ENCODE measurements at regions not wholly inside any gene's neighbourhood (a gene's known extent, or its start where the extent isn't known, plus 50 kb on each side); places are given as distances from the start of the nearest gene placed in this dataset.
"Not testable (repeated sequence)": the region's sequence is repeated elsewhere in the genome, so short reads cannot be mapped to it uniquely, and the experiment has no call there.

DNA sequence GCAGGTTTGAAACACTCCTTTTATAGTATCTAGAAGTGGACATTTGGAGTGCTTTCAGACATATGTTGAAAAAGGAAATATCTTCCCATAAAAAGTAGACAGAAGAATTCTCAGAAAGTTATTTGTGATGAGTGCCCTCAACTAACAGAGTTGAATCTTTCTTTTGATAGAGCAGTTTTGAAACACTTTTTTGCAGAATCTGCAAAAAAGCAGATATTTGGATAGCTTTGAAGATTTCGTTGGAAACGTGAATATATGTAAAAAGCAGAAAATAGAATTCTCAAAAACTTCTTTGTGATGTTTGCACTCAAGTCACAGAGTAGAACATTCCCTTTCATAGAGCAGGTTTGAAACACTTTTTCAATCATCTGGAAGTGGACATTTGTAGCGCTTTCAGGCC, 676.4 kb upstream of the ZNF337 start:
- not testable (repeated sequence) for H3K36me3 ChIP-seq; H3K27ac ChIP-seq; H3K27me3 ChIP-seq; H3K4me3 ChIP-seq (ENCODE audit: low read depth in 1 of 2, low read length in 1 of 2); H3K4me1 ChIP-seq (ENCODE audit: control insufficient read depth in 1 of 2, insufficient read depth in 1 of 2, low read depth in 1 of 2, low read length in 1 of 2); H3K9me3 ChIP-seq

DNA sequence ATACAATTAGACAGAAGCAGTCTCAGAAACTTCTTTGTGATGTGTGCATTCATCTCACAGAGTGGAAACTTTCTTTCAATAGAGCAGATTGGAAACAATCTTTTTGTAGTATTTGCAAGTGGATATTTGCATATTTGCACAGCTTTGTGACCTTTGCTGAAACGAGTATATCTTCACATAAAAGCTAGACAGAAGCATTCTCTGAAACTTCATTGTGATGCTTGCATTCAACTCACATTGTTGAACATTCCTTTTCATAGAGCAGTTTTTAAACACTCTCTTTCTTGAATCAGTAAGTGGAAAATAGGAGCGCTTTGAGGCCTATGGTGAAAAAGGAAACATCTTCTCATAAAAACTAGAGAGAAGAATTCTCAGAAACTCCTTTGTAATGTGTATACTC, 657.9 kb upstream of the ZNF337 start:
- Histone ChIP-seq H3K27me3 (no peaks in the 10 kb centered on the region), H3K4me3 (ENCODE audit: low read depth in 1 of 2, low read length in 1 of 2) (no peak overlapping the region), H3K27ac (no peak overlapping the region), H3K4me1 (ENCODE audit: control insufficient read depth in 1 of 2, insufficient read depth in 1 of 2, low read depth in 1 of 2, low read length in 1 of 2) (no peaks in the 10 kb centered on the region), H3K36me3 (no peaks in the 10 kb centered on the region), H3K9me3 (no peaks in the 10 kb centered on the region)
- TF ChIP-seq, protein P1, sequence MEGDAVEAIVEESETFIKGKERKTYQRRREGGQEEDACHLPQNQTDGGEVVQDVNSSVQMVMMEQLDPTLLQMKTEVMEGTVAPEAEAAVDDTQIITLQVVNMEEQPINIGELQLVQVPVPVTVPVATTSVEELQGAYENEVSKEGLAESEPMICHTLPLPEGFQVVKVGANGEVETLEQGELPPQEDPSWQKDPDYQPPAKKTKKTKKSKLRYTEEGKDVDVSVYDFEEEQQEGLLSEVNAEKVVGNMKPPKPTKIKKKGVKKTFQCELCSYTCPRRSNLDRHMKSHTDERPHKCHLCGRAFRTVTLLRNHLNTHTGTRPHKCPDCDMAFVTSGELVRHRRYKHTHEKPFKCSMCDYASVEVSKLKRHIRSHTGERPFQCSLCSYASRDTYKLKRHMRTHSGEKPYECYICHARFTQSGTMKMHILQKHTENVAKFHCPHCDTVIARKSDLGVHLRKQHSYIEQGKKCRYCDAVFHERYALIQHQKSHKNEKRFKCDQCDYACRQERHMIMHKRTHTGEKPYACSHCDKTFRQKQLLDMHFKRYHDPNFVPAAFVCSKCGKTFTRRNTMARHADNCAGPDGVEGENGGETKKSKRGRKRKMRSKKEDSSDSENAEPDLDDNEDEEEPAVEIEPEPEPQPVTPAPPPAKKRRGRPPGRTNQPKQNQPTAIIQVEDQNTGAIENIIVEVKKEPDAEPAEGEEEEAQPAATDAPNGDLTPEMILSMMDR (IDR thresholded peaks at IDR 0.05): no peak

DNA sequence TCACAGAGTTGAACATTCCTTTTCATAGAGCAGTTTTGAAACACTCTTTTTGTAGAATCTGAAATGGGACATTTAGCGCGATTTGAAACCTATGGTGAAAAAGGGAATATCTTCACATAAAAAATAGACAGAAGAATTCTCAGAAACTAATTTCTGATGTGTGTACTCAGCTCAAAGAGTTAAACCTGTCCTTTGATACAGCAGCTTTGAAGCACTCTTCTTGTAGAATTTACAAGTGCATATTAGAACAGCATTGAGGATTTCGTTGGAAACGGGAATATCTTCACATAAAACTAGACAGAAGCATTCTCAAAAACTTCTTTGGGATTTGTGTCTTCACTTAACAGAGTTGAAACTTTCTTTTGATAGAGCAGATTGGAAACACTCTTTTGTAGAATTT, 650.7 kb upstream of the ZNF337 start:
- no peaks in the 10 kb centered on the region for H3K36me3 ChIP-seq
- TF ChIP-seq, protein P1 (IDR thresholded peaks at IDR 0.05): no peak
- no peaks in the 10 kb centered on the region for H3K27me3 ChIP-seq
- no peak overlapping the region for H3K27ac ChIP-seq
- H3K4me1 ChIP-seq (ENCODE audit: control insufficient read depth in 1 of 2, insufficient read depth in 1 of 2, low read depth in 1 of 2, low read length in 1 of 2): no peaks in the 10 kb centered on the region
- no peak overlapping the region for H3K4me3 ChIP-seq (ENCODE audit: low read depth in 1 of 2, low read length in 1 of 2)
- H3K9me3 ChIP-seq: no peaks in the 10 kb centered on the region

DNA sequence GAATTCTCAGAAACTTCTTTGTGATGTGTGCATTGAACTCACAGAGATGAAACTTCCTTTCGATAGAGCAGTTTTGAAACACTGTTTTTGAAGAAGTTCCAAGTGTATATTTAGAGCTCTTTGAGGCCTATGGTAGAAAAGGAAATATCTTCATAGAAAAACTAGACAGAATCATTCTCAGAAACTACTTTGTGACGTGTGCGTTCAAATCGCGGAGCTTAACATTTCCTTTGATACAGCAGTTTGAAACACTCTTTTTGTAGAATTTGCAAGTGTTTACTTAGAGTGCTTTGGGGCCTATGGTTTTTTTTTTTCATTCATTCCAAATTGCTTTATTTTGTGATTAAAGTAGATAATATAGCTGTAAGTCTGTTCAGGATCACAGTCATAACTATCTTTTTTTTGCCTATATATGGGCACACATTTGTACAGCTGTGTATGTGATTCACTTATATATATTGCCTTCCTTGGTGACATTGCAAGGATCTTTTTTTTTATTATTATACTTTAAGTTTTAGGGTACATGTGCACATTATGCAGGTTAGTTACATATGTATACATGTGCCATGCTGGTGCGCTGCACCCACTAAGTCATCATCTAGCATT, 643.9 kb upstream of the ZNF337 start:
- H3K4me1 ChIP-seq (ENCODE audit: control insufficient read depth in 1 of 2, insufficient read depth in 1 of 2, low read depth in 1 of 2, low read length in 1 of 2); H3K4me3 ChIP-seq (ENCODE audit: low read depth in 1 of 2, low read length in 1 of 2); H3K9me3 ChIP-seq; H3K27me3 ChIP-seq; H3K36me3 ChIP-seq; H3K27ac ChIP-seq: not testable (repeated sequence)

DNA sequence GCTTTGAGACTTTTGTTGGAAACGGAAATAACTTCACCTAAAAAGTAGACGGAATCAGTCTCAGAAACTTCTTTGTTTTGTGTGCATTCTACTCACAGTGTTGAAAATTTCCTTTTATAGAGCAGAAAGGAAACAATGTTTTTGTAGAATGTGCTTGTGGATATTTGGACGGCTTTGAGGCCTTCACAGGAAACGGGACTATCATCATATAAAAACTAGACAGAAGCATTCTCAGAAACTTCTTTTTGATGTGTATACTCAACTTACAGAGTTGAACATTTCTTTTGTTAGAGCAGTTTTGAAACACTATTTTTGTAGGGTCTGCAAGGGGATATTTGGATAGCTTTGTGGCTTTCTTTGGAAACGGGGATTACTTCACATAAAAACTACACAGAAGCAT, 627.5 kb upstream of the ZNF337 start:
- H3K36me3 ChIP-seq: no peaks in the 10 kb centered on the region
- TF ChIP-seq, protein P1 (IDR thresholded peaks at IDR 0.05): no peak
- H3K27me3 ChIP-seq: no peaks in the 10 kb centered on the region
- H3K4me3 ChIP-seq (ENCODE audit: low read depth in 1 of 2, low read length in 1 of 2): no peak overlapping the region
- H3K9me3 ChIP-seq: no peaks in the 10 kb centered on the region
- H3K4me1 ChIP-seq (ENCODE audit: control insufficient read depth in 1 of 2, insufficient read depth in 1 of 2, low read depth in 1 of 2, low read length in 1 of 2): no peaks in the 10 kb centered on the region
- no peak overlapping the region for H3K27ac ChIP-seq

DNA sequence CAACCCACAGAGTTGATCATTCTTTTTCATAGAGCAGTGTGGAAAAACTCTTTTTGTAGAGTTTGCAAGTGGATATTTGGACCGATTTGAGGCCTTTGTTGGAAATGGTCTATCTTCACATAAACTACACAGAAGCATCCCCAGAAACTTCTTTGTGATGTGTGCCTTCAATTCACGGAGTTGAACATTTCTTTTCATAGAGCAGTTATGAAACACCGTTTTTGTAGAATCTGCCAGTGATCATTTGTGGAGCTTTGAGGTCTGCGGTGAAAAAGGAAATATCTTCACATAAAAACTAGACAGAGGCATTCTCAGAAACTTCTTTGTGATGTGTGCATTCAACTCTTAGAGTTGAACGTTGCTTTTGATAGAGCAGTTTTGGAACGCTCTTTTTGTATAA, 618.4 kb upstream of the ZNF337 start:
- TF ChIP-seq, protein P1 (IDR thresholded peaks at IDR 0.05): no peak
- no peak overlapping the region for H3K4me3 ChIP-seq (ENCODE audit: low read depth in 1 of 2, low read length in 1 of 2)
- no peaks in the 10 kb centered on the region for H3K36me3 ChIP-seq
- no peaks in the 10 kb centered on the region for H3K4me1 ChIP-seq (ENCODE audit: control insufficient read depth in 1 of 2, insufficient read depth in 1 of 2, low read depth in 1 of 2, low read length in 1 of 2)
- no peak overlapping the region for H3K27ac ChIP-seq
- H3K27me3 ChIP-seq: no peaks in the 10 kb centered on the region
- no peaks in the 10 kb centered on the region for H3K9me3 ChIP-seq

DNA sequence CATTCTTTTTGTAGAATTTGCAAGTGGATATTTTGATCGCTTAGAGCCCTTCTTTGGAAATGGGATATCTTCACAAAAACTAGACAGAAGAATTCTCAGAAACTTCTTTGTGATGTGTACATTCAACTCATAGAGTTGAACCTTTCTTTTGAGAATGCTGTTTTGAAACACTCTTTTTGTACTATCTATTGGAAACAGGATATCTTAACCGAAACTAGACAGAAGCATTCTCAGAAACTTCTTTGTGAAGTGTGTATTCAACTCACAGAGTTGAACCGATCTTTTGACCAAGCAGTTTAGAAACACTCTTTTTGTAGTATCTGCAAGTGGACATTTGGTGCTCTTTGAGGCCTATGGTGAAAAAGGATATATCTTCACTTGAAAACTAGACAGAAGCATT, 613.1 kb upstream of the ZNF337 start:
- H3K9me3 ChIP-seq; H3K4me3 ChIP-seq (ENCODE audit: low read depth in 1 of 2, low read length in 1 of 2); H3K4me1 ChIP-seq (ENCODE audit: control insufficient read depth in 1 of 2, insufficient read depth in 1 of 2, low read depth in 1 of 2, low read length in 1 of 2); H3K36me3 ChIP-seq; H3K27me3 ChIP-seq; H3K27ac ChIP-seq: not testable (repeated sequence)
